ENCODE measurements at regions not wholly inside any gene's neighbourhood (a gene's known extent, or its start where the extent isn't known, plus 50 kb on each side); places are given as distances from the start of the nearest gene placed in this dataset.

DNA sequence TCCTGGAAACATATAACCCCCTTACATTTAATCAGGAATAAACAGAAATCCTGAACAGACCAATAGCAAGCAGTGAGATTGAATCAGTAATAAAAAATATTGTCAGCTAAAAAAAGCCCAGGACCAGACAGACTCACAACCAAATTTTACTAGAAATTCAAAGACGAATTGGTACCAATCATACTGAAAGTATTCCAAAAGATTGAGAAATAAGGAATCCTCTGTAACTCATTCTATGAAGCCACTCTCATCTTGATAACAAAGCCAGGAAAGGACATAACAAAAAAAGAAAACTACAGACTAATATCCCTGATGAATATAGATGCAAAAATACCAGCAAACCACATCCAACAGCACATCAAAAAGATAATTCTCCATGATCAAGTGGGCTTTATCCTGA, 714.0 kb downstream of the SEMA5A start (continued):
- no peak for TF ChIP-seq CTCF (IDR thresholded peaks at IDR 0.05; ENCODE audit: control extremely low read depth in 1 of 3, insufficient read depth in 1 of 3, low read depth in 1 of 3, low read length in 3 of 3)
- no peak for TF ChIP-seq CHD2 (IDR thresholded peaks at IDR 0.05; ENCODE audit: low read length)

All from H1 (cell line).